H1 (cell line): ENCODE measurements at regions not wholly inside any gene's neighbourhood (a gene's known extent, or its start where the extent isn't known, plus 50 kb on each side); places are given as distances from the start of the nearest gene placed in this dataset.
A peak's percentile ranks its signal among the peaks of the same experiment; 100 is the strongest.

Source experiments
- CTCF ChIA-PET: fragments of 300-600 bp; sonication (Branson Sonifier 250); formaldehyde crosslinking; loops from one replicate; lab custom pipeline; 2021; ENCODE audit not compliant: partially characterized antibody; lab: Charles Lee
- POLR2A ChIA-PET: fragments of 300-600 bp; sonication (Branson Sonifier 250); formaldehyde crosslinking; loops from one replicate; lab custom pipeline; 2021; ENCODE audit warnings: inconsistent platforms; ENCODE audit not compliant: partially characterized antibody; lab: Charles Lee
- DNase-seq, 2 experiments: peaks; one replicate each; pipeline versions ENCODE4 v3.0.0 to v3.0.0-alpha.2; 2010 to 2022; ENCODE audit warnings: low spot score in 2 of 2, low read depth in 1 of 2, mixed read lengths in 1 of 2
- FAIRE-seq: peaks from 2 replicates; lab custom pipeline; 2011; peaks lifted over from hg19 to GRCh38; lab: Jason Lieb, UNC
- H2AFZ ChIP-seq: 2 replicates; pipeline ENCODE4 v1.8.1; 2012; ENCODE audit warnings: low read length, inconsistent platforms
- H2AK5ac ChIP-seq: 2 replicates; pipeline ENCODE4 v1.6.1; 2013; ENCODE audit warnings: low read depth, low read length
- H2BK120ac ChIP-seq: replicated peaks from 2 replicates; pipeline ENCODE3; 2013; ENCODE audit warnings: low read depth, low read length, inconsistent platforms
- H2BK12ac ChIP-seq: 2 replicates; pipeline ENCODE4 v1.6.1; 2013; ENCODE audit warnings: low read depth, low read length
- H2BK15ac ChIP-seq: 2 replicates; pipeline ENCODE4 v1.6.1; 2013; ENCODE audit warnings: low read length
- H2BK20ac ChIP-seq: 2 replicates; pipeline ENCODE4 v1.6.1; 2013; ENCODE audit warnings: low read length
- H2BK5ac ChIP-seq: 2 replicates; pipeline ENCODE4 v1.6.1; 2013; ENCODE audit warnings: low read depth, low read length
- H3K14ac ChIP-seq: 2 replicates; pipeline ENCODE4 v1.6.1; 2013; ENCODE audit warnings: inconsistent platforms; ENCODE audit not compliant: insufficient read length
- H3K18ac ChIP-seq: 2 replicates; pipeline ENCODE4 v1.6.1; 2013; ENCODE audit warnings: low read length; ENCODE audit errors: extremely low read depth
- H3K23ac ChIP-seq: 2 replicates; pipeline ENCODE4 v1.6.1; 2013; ENCODE audit warnings: inconsistent platforms; ENCODE audit not compliant: insufficient read length
- H3K23me2 ChIP-seq: 2 replicates; pipeline ENCODE4 v1.6.1; 2013; ENCODE audit warnings: low read depth, low read length
- H3K27ac ChIP-seq: 2 replicates; pipeline ENCODE4 v1.6.1; 2011; ENCODE audit warnings: low read depth, low read length, inconsistent platforms
- H3K27me3 ChIP-seq, 4 experiments: replicated peaks in 1 of 4; 1 replicate in 1 of 4; 2 replicates in 3 of 4; pipeline versions ENCODE4 v1.6.1 to v1.8.1; 2011 to 2013; ENCODE audit warnings: low read length in 3 of 4, mild to moderate bottlenecking in 3 of 4, inconsistent platforms in 2 of 4, mixed read lengths in 2 of 4, moderate library complexity in 1 of 4; ENCODE audit not compliant: control insufficient read depth in 3 of 4, insufficient read depth in 3 of 4; ENCODE audit errors: extremely low read depth in 1 of 4
- H3K36me3 ChIP-seq, 4 experiments: 2 replicates each; pipeline versions ENCODE4 v1.6.1 to v1.8.1; 2011 to 2013; ENCODE audit warnings: mild to moderate bottlenecking in 4 of 4, low read length in 3 of 4, moderate library complexity in 2 of 4, control low read depth in 1 of 4, inconsistent platforms in 1 of 4; ENCODE audit not compliant: insufficient read depth in 4 of 4, control insufficient read depth in 2 of 4
- H3K4ac ChIP-seq: replicated peaks from 2 replicates; pipeline ENCODE3; 2013; ENCODE audit warnings: low read length, low read depth, mixed read lengths, inconsistent platforms; ENCODE audit not compliant: insufficient read length
- H3K4me1 ChIP-seq, 4 experiments: replicated peaks in 1 of 4; 1 replicate in 1 of 4; 2 replicates in 3 of 4; pipeline versions ENCODE4 v1.6.1 to v1.8.1; 2011 to 2013; ENCODE audit warnings: low read length in 3 of 4, inconsistent platforms in 2 of 4, mixed read lengths in 1 of 4; ENCODE audit not compliant: insufficient read depth in 4 of 4, control insufficient read depth in 3 of 4
- H3K4me2 ChIP-seq, 2 experiments: 2 replicates each; pipeline versions ENCODE4 v1.6.1 to v1.8.1; 2011 to 2013; ENCODE audit warnings: low read depth in 2 of 2, low read length in 2 of 2, control low read depth in 1 of 2, inconsistent platforms in 1 of 2, mild to moderate bottlenecking in 1 of 2; ENCODE audit not compliant: insufficient read depth in 1 of 2
- H3K4me3 ChIP-seq, 4 experiments: fragments of 200-600, 300-600 bp in 1 of 4; sonication (generic), shearing (Covaris generic), sonication (Bioruptor Twin) in 1 of 4; 2 replicates each; pipeline versions ENCODE4 v1.5.1 to v1.8.1; 2011 to 2016; ENCODE audit warnings: low read length in 4 of 4, low read depth in 3 of 4, control low read depth in 2 of 4, inconsistent platforms in 2 of 4, mild to moderate bottlenecking in 2 of 4, mixed read lengths in 1 of 4, moderate library complexity in 1 of 4; ENCODE audit not compliant: insufficient read depth in 2 of 4; ENCODE audit errors: extremely low read depth in 1 of 4
- H3K56ac ChIP-seq: replicated peaks from 2 replicates; pipeline ENCODE3; 2013; ENCODE audit warnings: low read depth, mild to moderate bottlenecking, mixed read lengths, low read length, inconsistent platforms; ENCODE audit not compliant: insufficient read length
- H3K79me1 ChIP-seq: 2 replicates; pipeline ENCODE4 v1.6.1; 2013; ENCODE audit warnings: low read depth, low read length, control low read depth
- H3K79me2 ChIP-seq, 2 experiments: 2 replicates each; pipeline versions ENCODE4 v1.6.1 to v1.8.1; 2012 to 2013; ENCODE audit warnings: low read length in 2 of 2, mild to moderate bottlenecking in 2 of 2, inconsistent platforms in 1 of 2; ENCODE audit not compliant: insufficient read depth in 2 of 2, control insufficient read depth in 1 of 2
- H3K9ac ChIP-seq, 4 experiments: replicated peaks in 1 of 4; 1 replicate in 1 of 4; 2 replicates in 3 of 4; pipeline versions ENCODE4 v1.6.1 to v1.8.1; 2011 to 2013; ENCODE audit warnings: low read depth in 3 of 4, low read length in 3 of 4, control low read depth in 2 of 4, mild to moderate bottlenecking in 2 of 4, moderate library complexity in 2 of 4, inconsistent platforms in 1 of 4; ENCODE audit errors: extremely low read depth in 1 of 4
- H3K9me3 ChIP-seq, 2 experiments: 2 replicates each; pipeline versions ENCODE4 v1.6.1 to v1.8.1; 2012 to 2013; ENCODE audit warnings: mild to moderate bottlenecking in 2 of 2, moderate library complexity in 2 of 2, control low read depth in 1 of 2, inconsistent platforms in 1 of 2, low read depth in 1 of 2, low read length in 1 of 2, mixed read lengths in 1 of 2; ENCODE audit not compliant: insufficient read depth in 2 of 2
- H4K20me1 ChIP-seq, 2 experiments: replicated peaks in 1 of 2; 2 replicates each; pipeline versions ENCODE3 to v1.8.1; 2011 to 2013; ENCODE audit warnings: inconsistent platforms in 2 of 2, low read length in 2 of 2, mild to moderate bottlenecking in 1 of 2; ENCODE audit not compliant: insufficient read depth in 2 of 2, control insufficient read depth in 1 of 2
- H4K5ac ChIP-seq: 2 replicates; pipeline ENCODE4 v1.6.1; 2013; ENCODE audit warnings: low read length, low read depth, mixed read lengths, inconsistent platforms; ENCODE audit not compliant: insufficient read length
- H4K8ac ChIP-seq: 2 replicates; pipeline ENCODE4 v1.8.0; 2013; ENCODE audit warnings: mild to moderate bottlenecking, moderate library complexity, low read length, inconsistent platforms; ENCODE audit not compliant: insufficient read depth; ENCODE audit errors: extremely low read depth
- H4K91ac ChIP-seq: replicated peaks from 2 replicates; pipeline ENCODE3; 2013; ENCODE audit warnings: low read length, mixed read lengths, inconsistent platforms; ENCODE audit not compliant: insufficient read length
- ASH2L ChIP-seq: fragments of 200-600, 300-600 bp; sonication (generic); IDR thresholded peaks from one replicate; pipeline ENCODE4 v1.7.1; 2017; ENCODE audit warnings: low read length
- CEBPB ChIP-seq: IDR thresholded peaks from 2 replicates; pipeline ENCODE4 v1.6.1; 2012; ENCODE audit warnings: low read depth, low read length
- CHD1 ChIP-seq: IDR thresholded peaks from 2 replicates; pipeline ENCODE4 v1.6.1; 2012; ENCODE audit warnings: low read depth, low read length, improper control_type of control experiment
- GTF2F1 ChIP-seq: IDR thresholded peaks from 2 replicates; pipeline ENCODE4 v1.6.1; 2012; ENCODE audit warnings: low read depth, low read length, improper control_type of control experiment, borderline replicate concordance
- NRF1 ChIP-seq: IDR thresholded peaks from 2 replicates; pipeline ENCODE4 v1.6.1; 2011; ENCODE audit warnings: mild to moderate bottlenecking, low read depth, low read length, improper control_type of control experiment
- RFX5 ChIP-seq: IDR thresholded peaks from 2 replicates; pipeline ENCODE4 v1.6.1; 2011; ENCODE audit warnings: low read depth, low read length, improper control_type of control experiment, borderline replicate concordance
- SAP30 ChIP-seq: fragments of 300-600 bp; sonication (generic); IDR thresholded peaks from 2 replicates; pipeline ENCODE4 v1.7.1; 2012; ENCODE audit warnings: low read length, moderate library complexity, mild to moderate bottlenecking, inconsistent platforms; ENCODE audit not compliant: insufficient read depth, insufficient replicate concordance
- SIN3A ChIP-seq, 2 experiments: IDR thresholded peaks in 1 of 2; conservative IDR thresholded peaks in 1 of 2; 2 replicates each; pipeline ENCODE4 v1.6.1; 2011 to 2012; ENCODE audit warnings: low read length in 2 of 2, improper control_type of control experiment in 1 of 2, low read depth in 1 of 2, mild to moderate bottlenecking in 1 of 2
- SIRT6 ChIP-seq: IDR thresholded peaks from one replicate; pipeline ENCODE4 v1.7.1; 2012; ENCODE audit warnings: low read length, inconsistent platforms
- TBP ChIP-seq: IDR thresholded peaks from 2 replicates; pipeline ENCODE4 v1.6.1; 2011; ENCODE audit warnings: low read depth, low read length, improper control_type of control experiment
- TCF12 ChIP-seq: IDR thresholded peaks from 2 replicates; pipeline ENCODE4 v1.6.1; 2011; ENCODE audit warnings: low read depth, mild to moderate bottlenecking, low read length
- WGBS, 2 experiments: shearing (Covaris generic) in 1 of 2; methylation state at CpG; one replicate each; pipeline versions ENCODE4 v1.1.6 to v1.1.7; 2013 to 2015; ENCODE audit warnings: low lambda C conversion rate in 2 of 2, mixed read lengths in 2 of 2, inconsistent platforms in 1 of 2, low coverage in 1 of 2, missing lambda C conversion rate in 1 of 2; ENCODE audit not compliant: insufficient replicate concordance in 2 of 2, insufficient coverage in 1 of 2, insufficient read length in 1 of 2; ENCODE audit errors: extremely low coverage in 1 of 2, missing lambda C conversion rate in 1 of 2; 5-methylcytosine and 5-hydroxymethylcytosine counted together
- TF ChIP-seq, protein P1 (sequence below): IDR thresholded peaks from 2 replicates; pipeline ENCODE4 v1.6.1; 2012; ENCODE audit warnings: low read length, inconsistent platforms

DNA sequence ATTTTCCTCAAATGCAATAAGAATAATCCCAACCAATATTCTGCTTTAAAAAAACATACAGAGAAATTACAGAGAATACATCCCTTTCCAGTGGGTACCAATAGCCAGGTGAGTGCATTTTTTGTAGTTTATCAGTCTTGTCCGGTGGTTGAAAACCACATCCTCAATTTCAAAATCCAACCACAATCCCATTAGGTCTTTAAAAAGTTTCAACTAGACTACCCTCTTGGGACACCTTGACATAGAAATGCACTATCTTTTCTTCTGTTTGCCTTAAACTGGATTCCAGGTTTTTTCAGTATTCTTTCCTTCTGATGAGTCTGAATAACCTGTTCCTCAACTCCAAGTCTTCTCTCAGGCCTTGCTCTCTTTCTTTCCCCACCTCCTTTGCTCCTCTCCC, 223.3 kb downstream of the NR2F1-AS1 start (continued):
- no peak for TF ChIP-seq TBP

DNA sequence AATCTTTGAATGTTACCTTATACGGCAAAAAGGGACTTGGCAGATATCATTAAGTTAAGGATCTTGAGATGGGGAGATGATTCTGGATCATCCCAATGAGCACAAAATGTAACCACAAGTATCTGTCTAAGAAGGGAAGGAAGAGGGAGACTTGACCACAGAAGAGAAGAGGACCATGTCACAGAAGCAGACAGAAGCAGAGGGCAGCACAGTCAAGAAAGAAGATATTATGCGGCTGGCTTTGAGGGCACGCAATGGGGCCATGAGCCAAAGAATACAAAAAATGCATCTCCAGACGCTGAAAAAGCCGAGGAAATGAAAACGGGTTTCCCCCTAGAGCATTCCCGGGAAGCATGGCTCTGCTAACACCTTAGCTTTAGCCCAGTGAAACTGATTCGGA, 225.3 kb downstream of the NR2F1-AS1 start:
- no peaks in the 10 kb centered on the region for H3K27me3 ChIP-seq
- 91% methylated on average over 8 of the region's 8 CpGs; no CpG with 5 or more reads in 1 of the 2 experiments for WGBS, 2 experiments
- H4K5ac ChIP-seq: no peak overlapping the region
- H3K79me1 ChIP-seq: no peaks in the 10 kb centered on the region
- H3K4me1 ChIP-seq: no peaks in the 10 kb centered on the region
- no peaks in the 10 kb centered on the region for H3K36me3 ChIP-seq
- H4K91ac ChIP-seq: no peak overlapping the region
- CTCF ChIA-PET: no interaction called here
- H3K56ac ChIP-seq: no peak overlapping the region
- no peak overlapping the region for H3K4ac ChIP-seq
- no peak overlapping the region for H2BK15ac ChIP-seq
- no peak overlapping the region for H2BK12ac ChIP-seq
- H2AFZ ChIP-seq: peak overlapping the region; percentile 93
- H3K27ac ChIP-seq: no peak overlapping the region
- no peak overlapping the region for H3K9ac ChIP-seq
- H3K18ac ChIP-seq: no peak overlapping the region
- no peak overlapping the region for H2BK120ac ChIP-seq
- H3K79me2 ChIP-seq: no peaks in the 10 kb centered on the region
- H3K4me3 ChIP-seq: no peak overlapping the region
- POLR2A ChIA-PET: interaction anchor here (0.5 to 0.8 kb wide), 2 partner anchors 9 to 75 kb away, joined by 3 read pairs; no protein-coding TSS in a partner anchor
- no peaks in the 10 kb centered on the region for H3K23me2 ChIP-seq
- H4K8ac ChIP-seq: no peak overlapping the region
- no peak overlapping the region for H3K4me2 ChIP-seq
- FAIRE-seq (no peak), DNase-seq (no peak)
- H3K9me3 ChIP-seq: no peaks in the 10 kb centered on the region
- H4K20me1 ChIP-seq: no peaks in the 10 kb centered on the region
- no peak overlapping the region for H2AK5ac ChIP-seq
- no peak overlapping the region for H2BK5ac ChIP-seq
- no peak overlapping the region for H3K23ac ChIP-seq
- no peak overlapping the region for H3K14ac ChIP-seq
- H2BK20ac ChIP-seq: no peak overlapping the region
- TF ChIP-seq SIRT6 (no peak), SIN3A (conservative IDR thresholded peaks at IDR 0.05 in 1 of 2, IDR thresholded peaks at IDR 0.05 in 1 of 2; ENCODE audit: low read depth in 1 of 2, low read length in 2 of 2) (no peak), SAP30 (no peak), ASH2L (no peak), CHD1 (no peak), NRF1 (no peak), RFX5 (no peak), TCF12 (no peak), GTF2F1 (no peak), CEBPB (no peak)
- TF ChIP-seq, protein P1, sequence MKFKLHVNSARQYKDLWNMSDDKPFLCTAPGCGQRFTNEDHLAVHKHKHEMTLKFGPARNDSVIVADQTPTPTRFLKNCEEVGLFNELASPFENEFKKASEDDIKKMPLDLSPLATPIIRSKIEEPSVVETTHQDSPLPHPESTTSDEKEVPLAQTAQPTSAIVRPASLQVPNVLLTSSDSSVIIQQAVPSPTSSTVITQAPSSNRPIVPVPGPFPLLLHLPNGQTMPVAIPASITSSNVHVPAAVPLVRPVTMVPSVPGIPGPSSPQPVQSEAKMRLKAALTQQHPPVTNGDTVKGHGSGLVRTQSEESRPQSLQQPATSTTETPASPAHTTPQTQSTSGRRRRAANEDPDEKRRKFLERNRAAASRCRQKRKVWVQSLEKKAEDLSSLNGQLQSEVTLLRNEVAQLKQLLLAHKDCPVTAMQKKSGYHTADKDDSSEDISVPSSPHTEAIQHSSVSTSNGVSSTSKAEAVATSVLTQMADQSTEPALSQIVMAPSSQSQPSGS: no peak
